ENCODE measurements at regions not wholly inside any gene's neighbourhood (a gene's known extent, or its start where the extent isn't known, plus 50 kb on each side); places are given as distances from the start of the nearest gene placed in this dataset.

DNA sequence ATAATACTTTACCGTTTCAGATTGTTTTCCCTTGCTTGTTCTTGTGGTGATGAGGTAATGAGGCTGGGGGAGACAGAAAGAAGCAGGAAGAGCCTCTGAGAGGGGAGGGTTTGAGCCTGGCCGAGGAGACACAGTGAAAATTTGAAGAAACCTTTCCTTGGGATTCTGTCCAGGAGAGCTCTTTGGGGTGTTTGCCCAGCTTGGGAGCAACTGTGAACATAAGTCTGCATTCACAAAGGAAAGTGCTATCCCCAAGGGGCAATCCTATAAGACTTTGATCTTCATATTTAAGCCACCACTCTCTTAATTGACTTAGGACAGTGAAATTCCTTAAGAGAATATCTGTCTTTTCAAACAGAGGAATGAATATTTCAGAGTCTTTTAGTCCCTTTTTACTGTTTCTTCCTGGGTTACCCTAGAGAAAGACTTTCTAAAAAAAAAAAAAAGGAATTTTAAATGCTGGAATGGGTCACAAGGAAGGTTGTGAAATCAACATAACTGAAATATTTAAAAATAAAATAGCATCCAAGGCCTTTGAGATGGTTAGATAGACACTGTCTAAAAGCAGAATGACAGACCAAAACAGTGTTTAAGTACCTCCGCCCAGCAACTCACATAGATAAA lies 52.5 kb upstream of the STAM2 start:
- Mint-ChIP-seq H3K4me3 (no peak overlapping the region), H3K27ac (no peak overlapping the region), H3K4me1 (no peaks in the 10 kb centered on the region), H3K9me3 (peaks cover 0 to 6% (median 4%) of the 10 kb centered on the region in 3 donors), H3K36me3 (no peaks in the 10 kb centered on the region), H3K27me3 (peaks cover 2% of the 10 kb centered on the region)

DNA sequence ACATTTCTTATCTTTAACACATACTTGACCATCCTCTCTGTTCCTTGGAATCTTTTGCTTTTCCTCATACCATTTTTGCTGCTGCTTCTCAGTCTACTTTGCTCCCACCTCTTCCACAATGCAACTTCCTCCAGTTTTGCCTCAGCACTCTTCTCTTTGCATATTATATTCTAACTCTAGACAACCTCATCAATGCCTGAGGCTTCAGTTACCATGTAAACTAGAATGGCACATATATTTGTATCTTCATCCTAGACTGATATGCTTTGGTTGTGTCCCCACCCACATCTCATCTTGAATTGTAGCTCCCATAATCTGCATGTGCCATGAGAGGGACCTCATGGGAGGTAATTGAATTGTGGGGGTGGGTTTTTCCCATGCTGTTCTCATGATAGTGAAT lies 55.9 kb upstream of the STAM2 start:
- H3K9me3 Mint-ChIP-seq = peaks cover 0 to 4% (median 0%) of the 10 kb centered on the region in 3 donors
- H3K4me1 Mint-ChIP-seq = no peaks in the 10 kb centered on the region
- H3K27me3 Mint-ChIP-seq = peaks cover 2% of the 10 kb centered on the region
- H3K4me3 Mint-ChIP-seq = no peak overlapping the region
- H3K27ac Mint-ChIP-seq = no peak overlapping the region
- no peaks in the 10 kb centered on the region for H3K36me3 Mint-ChIP-seq

DNA sequence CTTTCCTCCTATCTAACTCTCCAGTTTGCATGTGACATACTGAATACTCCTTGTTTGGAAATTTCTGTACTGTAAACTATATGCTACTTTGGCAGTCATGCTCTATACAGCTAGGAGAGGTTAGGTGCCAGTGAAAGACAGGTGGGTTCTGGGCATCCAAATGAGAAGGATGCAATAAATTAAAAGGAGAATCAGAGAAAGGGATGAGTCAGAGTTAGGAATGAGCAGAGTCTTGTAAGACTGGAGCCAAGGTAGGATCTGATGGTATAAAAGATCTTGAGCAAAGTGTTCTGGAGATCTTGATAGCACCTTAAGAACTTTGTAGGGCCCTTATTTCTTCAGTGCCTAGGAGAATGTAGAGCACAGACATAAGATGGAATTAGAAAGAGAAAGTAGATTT lies 58.7 kb upstream of the STAM2 start:
- H3K27me3 Mint-ChIP-seq = peaks cover 2% of the 10 kb centered on the region
- no peak overlapping the region for H3K4me3 Mint-ChIP-seq
- H3K9me3 Mint-ChIP-seq = peaks cover 0 to 4% (median 2%) of the 10 kb centered on the region in 3 donors
- H3K4me1 Mint-ChIP-seq = no peaks in the 10 kb centered on the region
- peak overlapping the region in 1 of 3 donors; percentile 17 for H3K27ac Mint-ChIP-seq
- no peaks in the 10 kb centered on the region for H3K36me3 Mint-ChIP-seq

DNA sequence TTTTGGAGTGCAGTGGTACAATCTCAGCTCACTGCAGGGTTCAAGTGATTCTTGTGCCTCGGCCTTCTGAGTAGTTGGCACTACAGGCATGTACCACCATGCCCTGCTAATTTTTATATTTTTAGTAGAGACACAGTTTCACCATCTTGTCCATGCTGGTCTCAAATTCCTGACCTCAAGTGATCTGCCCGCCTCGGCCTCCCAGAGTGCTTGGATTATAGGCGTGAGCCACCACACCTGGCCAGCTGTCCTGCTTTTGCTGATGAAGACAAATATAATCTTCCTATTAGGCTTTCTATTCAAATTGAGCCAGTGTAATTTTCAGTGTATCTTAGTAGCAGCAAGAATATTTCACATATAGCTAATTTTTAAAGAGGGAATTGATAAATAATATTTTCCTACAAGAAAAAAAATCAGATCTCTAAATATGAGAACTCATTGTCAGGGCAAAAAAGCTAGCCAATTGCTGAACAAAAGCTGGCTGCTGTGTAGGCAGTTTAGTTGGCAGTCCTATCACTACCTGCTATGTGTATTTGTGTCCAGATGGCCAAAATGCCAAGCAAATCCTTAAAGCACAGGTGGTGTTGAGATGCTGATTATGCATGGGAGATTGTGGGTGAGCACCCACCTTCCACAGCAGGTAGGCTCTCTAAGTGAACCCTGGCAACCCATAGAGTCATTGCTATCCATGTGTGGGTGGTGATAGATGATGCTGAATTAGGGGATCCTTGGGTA lies 60.8 kb upstream of the STAM2 start:
- H3K27me3 Mint-ChIP-seq = peaks cover 3% of the 10 kb centered on the region
- no peak overlapping the region for H3K4me3 Mint-ChIP-seq
- H3K4me1 Mint-ChIP-seq = no peaks in the 10 kb centered on the region
- peaks cover 3 to 5% (median 4%) of the 10 kb centered on the region in 3 donors for H3K9me3 Mint-ChIP-seq
- H3K36me3 Mint-ChIP-seq = no peaks in the 10 kb centered on the region
- no peak overlapping the region for H3K27ac Mint-ChIP-seq

DNA sequence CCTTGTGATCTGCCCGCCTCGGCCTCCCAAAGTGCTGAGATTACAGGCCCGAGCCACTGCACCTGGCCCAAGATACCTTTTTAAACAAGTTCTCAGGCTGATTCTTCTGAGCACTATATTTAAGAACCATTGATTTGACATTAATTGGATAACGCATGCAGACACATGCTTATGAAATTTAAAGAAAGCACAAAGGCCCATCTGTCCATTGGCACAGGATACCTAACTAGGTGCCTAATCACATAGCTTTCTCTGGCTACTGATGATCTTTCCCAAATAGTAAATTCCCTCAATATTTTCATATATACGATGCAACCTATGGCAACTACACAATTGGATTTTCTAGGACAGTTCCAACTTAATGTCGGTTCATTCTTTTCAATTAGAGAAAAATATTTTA lies 62.5 kb upstream of the STAM2 start:
- Mint-ChIP-seq H3K27ac (no peak overlapping the region), H3K4me1 (no peaks in the 10 kb centered on the region), H3K36me3 (no peaks in the 10 kb centered on the region), H3K27me3 (peaks cover 3% of the 10 kb centered on the region), H3K9me3 (peaks cover 0 to 5% (median 3%) of the 10 kb centered on the region in 3 donors), H3K4me3 (no peak overlapping the region)

GRCh38 chr2:152240559-152241231 lies 65.1 kb upstream of the STAM2 start:
- Mint-ChIP-seq H3K4me3 (no peak overlapping the region), H3K9me3 (peaks cover 0 to 5% (median 3%) of the 10 kb centered on the region in 3 donors), H3K27me3 (peaks cover 3% of the 10 kb centered on the region), H3K36me3 (no peaks in the 10 kb centered on the region), H3K27ac (no peak overlapping the region), H3K4me1 (peaks cover 0 to 2% (median 0%) of the 10 kb centered on the region in 3 donors)

- no peak overlapping the region for H3K4me3 Mint-ChIP-seq
- peaks cover 0 to 5% (median 1%) of the 10 kb centered on the region in 3 donors for H3K9me3 Mint-ChIP-seq
- H3K27me3 Mint-ChIP-seq = peaks cover 3% of the 10 kb centered on the region
- peaks cover 0 to 2% (median 0%) of the 10 kb centered on the region in 3 donors for H3K4me1 Mint-ChIP-seq
- no peak overlapping the region for H3K27ac Mint-ChIP-seq
- no peaks in the 10 kb centered on the region for H3K36me3 Mint-ChIP-seq
These were observed 66.6 kb upstream of the STAM2 start for GRCh38 chr2:152241948-152242729.

GRCh38 chr2:152242787-152243472 lies 67.4 kb upstream of the STAM2 start:
- no peak overlapping the region for H3K4me3 Mint-ChIP-seq
- peaks cover 0 to 5% (median 1%) of the 10 kb centered on the region in 3 donors for H3K9me3 Mint-ChIP-seq
- peaks cover 0 to 2% (median 0%) of the 10 kb centered on the region in 3 donors for H3K4me1 Mint-ChIP-seq
- no peaks in the 10 kb centered on the region for H3K36me3 Mint-ChIP-seq
- no peak overlapping the region for H3K27ac Mint-ChIP-seq
- peaks cover 3% of the 10 kb centered on the region for H3K27me3 Mint-ChIP-seq

DNA sequence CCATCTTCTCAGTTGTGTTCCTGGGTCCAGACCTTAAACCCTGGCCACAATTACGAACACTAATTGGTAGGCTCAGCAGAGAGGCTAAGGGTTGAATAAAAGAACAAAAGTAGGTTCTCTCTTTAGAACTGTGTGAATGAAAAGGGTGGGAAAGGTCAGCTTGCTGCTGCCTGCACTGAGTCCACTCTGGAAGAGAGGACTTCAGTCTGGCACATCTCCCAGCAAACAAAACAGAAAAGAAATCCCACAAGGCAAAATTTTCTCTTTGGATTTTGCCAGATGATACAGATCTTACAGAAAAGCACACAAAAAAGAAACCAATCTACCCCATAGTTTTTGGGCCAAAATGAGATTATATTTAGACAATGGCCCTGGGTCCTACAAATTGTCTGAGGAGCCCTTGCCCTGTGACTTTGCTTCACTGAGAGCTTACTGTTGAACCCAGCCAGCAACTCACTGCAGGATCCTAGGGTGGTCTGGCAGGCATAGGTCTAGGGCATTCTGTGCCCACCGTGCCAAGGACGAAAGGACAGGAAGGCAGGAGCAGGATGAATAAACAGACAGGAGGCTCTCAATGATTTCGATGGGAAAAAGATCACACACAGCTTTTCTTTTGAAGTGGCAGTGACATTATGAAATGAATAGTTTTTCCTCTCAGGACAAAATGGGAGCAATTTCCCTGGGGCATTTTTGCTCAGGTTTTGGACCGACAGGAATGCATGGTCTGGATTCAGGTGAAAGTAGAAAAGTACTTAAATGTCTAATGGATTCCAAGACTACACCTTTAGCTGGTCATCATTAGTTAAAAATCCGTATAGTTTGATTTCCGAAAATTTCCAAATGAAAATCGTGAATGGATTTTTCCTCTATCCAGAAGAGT lies 68.4 kb upstream of the STAM2 start:
- H3K4me1 Mint-ChIP-seq = peaks cover 0 to 2% (median 0%) of the 10 kb centered on the region in 3 donors
- H3K27me3 Mint-ChIP-seq = peaks cover 3% of the 10 kb centered on the region
- no peak overlapping the region for H3K27ac Mint-ChIP-seq
- no peak overlapping the region for H3K4me3 Mint-ChIP-seq
- peaks cover 0 to 5% (median 1%) of the 10 kb centered on the region in 3 donors for H3K9me3 Mint-ChIP-seq
- no peaks in the 10 kb centered on the region for H3K36me3 Mint-ChIP-seq

- peaks cover 0 to 2% (median 0%) of the 10 kb centered on the region in 3 donors for H3K4me1 Mint-ChIP-seq
- no peak overlapping the region for H3K4me3 Mint-ChIP-seq
- peaks cover 0 to under 1% (median 0%) of the 10 kb centered on the region in 3 donors for H3K9me3 Mint-ChIP-seq
- H3K27ac Mint-ChIP-seq = no peak overlapping the region
- H3K36me3 Mint-ChIP-seq = no peaks in the 10 kb centered on the region
- peaks cover 4% of the 10 kb centered on the region for H3K27me3 Mint-ChIP-seq
These were observed 70.1 kb upstream of the STAM2 start for GRCh38 chr2:152245653-152246052.

GRCh38 chr2:152246686-152247336 lies 71.2 kb upstream of the STAM2 start:
- H3K9me3 Mint-ChIP-seq = no peaks in the 10 kb centered on the region
- H3K27me3 Mint-ChIP-seq = peaks cover 3% of the 10 kb centered on the region
- H3K36me3 Mint-ChIP-seq = no peaks in the 10 kb centered on the region
- H3K4me1 Mint-ChIP-seq = peaks cover 0 to 2% (median 0%) of the 10 kb centered on the region in 3 donors
- H3K4me3 Mint-ChIP-seq = no peak overlapping the region
- H3K27ac Mint-ChIP-seq = no peak overlapping the region

DNA sequence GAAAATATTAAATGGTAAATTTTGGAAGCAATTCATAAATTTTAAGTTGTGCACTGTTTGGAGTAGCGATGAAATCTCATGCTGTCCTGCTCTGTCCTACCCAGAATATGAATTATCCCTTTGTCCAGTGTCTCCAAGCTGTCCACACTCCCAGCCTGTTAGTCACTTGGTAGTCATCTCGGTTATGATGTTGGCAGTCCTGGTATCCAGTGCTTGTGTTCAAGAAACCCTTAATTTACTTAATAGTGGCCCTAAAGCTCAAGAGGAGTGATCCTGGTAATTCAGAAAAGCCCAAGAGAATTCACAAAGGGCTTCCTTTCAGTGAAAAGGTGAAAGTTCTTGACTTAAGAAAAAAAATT lies 71.8 kb upstream of the STAM2 start:
- H3K36me3 Mint-ChIP-seq = no peaks in the 10 kb centered on the region
- peaks cover 3% of the 10 kb centered on the region for H3K27me3 Mint-ChIP-seq
- H3K4me1 Mint-ChIP-seq = peaks cover 0 to 2% (median 0%) of the 10 kb centered on the region in 3 donors
- H3K27ac Mint-ChIP-seq = no peak overlapping the region
- no peak overlapping the region for H3K4me3 Mint-ChIP-seq
- no peaks in the 10 kb centered on the region for H3K9me3 Mint-ChIP-seq

DNA sequence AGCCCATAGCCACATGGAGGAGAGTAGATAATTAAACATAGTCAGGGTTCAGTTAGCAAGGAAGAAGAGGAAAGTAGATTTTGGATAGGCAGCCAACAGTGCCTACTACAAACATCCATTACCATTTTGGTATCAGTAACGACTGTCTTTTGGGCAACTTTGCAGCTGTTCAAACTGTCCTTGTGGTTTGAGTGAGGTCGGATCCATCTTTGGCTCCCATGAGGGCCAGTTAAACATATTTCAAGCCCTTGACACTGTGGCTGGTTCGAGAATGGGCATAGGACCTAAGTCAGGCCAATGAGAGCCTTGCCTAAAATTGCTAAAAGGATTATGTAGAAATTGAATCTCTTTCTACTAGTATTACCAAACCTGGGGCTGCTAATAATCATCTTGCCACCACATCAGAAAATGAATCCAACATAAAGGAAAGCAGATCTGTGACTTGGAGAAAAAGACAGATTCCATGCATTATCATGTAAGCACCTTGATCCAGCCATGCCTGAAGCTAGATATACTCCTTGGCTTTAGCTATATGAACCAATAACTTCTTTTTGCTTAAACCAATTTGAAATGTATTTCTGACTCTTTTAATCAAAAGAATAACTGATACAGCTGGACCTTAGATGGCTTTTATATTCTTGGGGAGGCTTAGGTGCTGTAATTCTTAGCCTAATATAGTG lies 75.0 kb upstream of the STAM2 start:
- Mint-ChIP-seq H3K4me1 (no peaks in the 10 kb centered on the region), H3K27ac (no peak overlapping the region), H3K4me3 (no peak overlapping the region), H3K36me3 (no peaks in the 10 kb centered on the region), H3K27me3 (peaks cover 10% of the 10 kb centered on the region), H3K9me3 (peaks cover 0 to 3% (median 0%) of the 10 kb centered on the region in 3 donors)

Data from IgD-negative memory B cell (primary cell).